HCT116 (cell line): ENCODE measurements at regions not wholly inside any gene's neighbourhood (a gene's known extent, or its start where the extent isn't known, plus 50 kb on each side); places are given as distances from the start of the nearest gene placed in this dataset.

Experiments used
- ATAC-seq: fragments of 200-7000 bp; cut with Tn5 transposase; 2 replicates; pipeline ENCODE4 v1.9.1; 2020; ENCODE audit warnings: mild to moderate bottlenecking, moderate library complexity
- BruUV-seq: library from RNA; stranded (reverse); fragments of 400-500 nt; replicated peaks from 2 replicates; lab custom pipeline; 2021; lab: Mats Ljungman, UMichigan
- CTCF ChIA-PET: fragments of 300-600 bp; sonication (Branson Sonifier 250); formaldehyde crosslinking; loops from one replicate; lab custom pipeline; 2021; ENCODE audit warnings: antibody characterized with exemption; lab: Charles Lee
- POLR2A ChIA-PET: fragments of 300-600, 350-600 bp; sonication (Branson Sonifier 250); formaldehyde crosslinking; loops from one replicate; lab custom pipeline; 2021; ENCODE audit warnings: antibody characterized with exemption; lab: Charles Lee
- RAD21 ChIA-PET, 2 experiments: fragments of 300-600 bp; sonication (Branson Sonifier 250); formaldehyde crosslinking; loops; one replicate each; lab custom pipeline; 2023; ENCODE audit warnings: low total read pairs in 2 of 2; ENCODE audit not compliant: uncharacterized antibody in 2 of 2, unreplicated experiment in 2 of 2, low non-redundant PET in 1 of 2; lab: Charles Lee
- DNase-seq: peaks from one replicate; pipeline ENCODE4 v3.0.0-alpha.2; 2010; ENCODE audit warnings: low read depth, low spot score
- H2AFZ ChIP-seq: fragments of 200-600 bp; shearing (Covaris generic), sonication (generic); 2 replicates; pipeline ENCODE4 v1.6.1; 2017; ENCODE audit warnings: low read depth, mixed run types, mixed read lengths, antibody characterized with exemption, low read length; ENCODE audit not compliant: poor library complexity, severe bottlenecking
- H3K27ac ChIP-seq: 2 replicates; pipeline ENCODE4 v1.5.1; 2012; ENCODE audit warnings: low read depth, low read length
- H3K27me3 ChIP-seq: fragments of 200-600 bp; sonication (generic); 2 replicates; pipeline ENCODE4 v1.6.1; 2016; ENCODE audit warnings: mixed run types, low read length, mixed read lengths; ENCODE audit not compliant: insufficient read depth
- H3K36me3 ChIP-seq, 2 experiments: fragments of 200-500 bp in 1 of 2; fragments of 200-600 bp in 1 of 2; sonication (Bioruptor generic) in 1 of 2; sonication (generic) in 1 of 2; 2 replicates each; pipeline versions ENCODE4 v1.5.1 to v1.6.1; 2014 to 2016; ENCODE audit warnings: low read length in 2 of 2, inconsistent platforms in 1 of 2, mixed read lengths in 1 of 2, mixed run types in 1 of 2; ENCODE audit not compliant: insufficient read depth in 2 of 2, control insufficient read depth in 1 of 2
- H3K4me1 ChIP-seq, 2 experiments: fragments of 200-600 bp in 1 of 2; sonication (generic) in 1 of 2; 2 replicates each; pipeline versions ENCODE4 v1.5.1 to v1.6.1; 2012 to 2017; ENCODE audit warnings: low read length in 2 of 2, inconsistent platforms in 1 of 2, mild to moderate bottlenecking in 1 of 2, mixed read lengths in 1 of 2, mixed run types in 1 of 2, moderate library complexity in 1 of 2; ENCODE audit not compliant: insufficient read depth in 2 of 2, control insufficient read depth in 1 of 2
- H3K4me2 ChIP-seq: fragments of 200-600 bp; sonication (generic); 2 replicates; pipeline ENCODE4 v1.6.1; 2017; ENCODE audit warnings: mixed run types, low read length, mixed read lengths
- H3K4me3 ChIP-seq, 2 experiments: fragments of 200-600 bp in 1 of 2; sonication (generic) in 1 of 2; replicated peaks in 1 of 2; 2 replicates each; pipeline ENCODE4 v1.5.1; 2011 to 2016; ENCODE audit warnings: low read length in 2 of 2, control low read depth in 1 of 2, low read depth in 1 of 2, mild to moderate bottlenecking in 1 of 2, mixed read lengths in 1 of 2, mixed run types in 1 of 2
- H3K79me2 ChIP-seq: fragments of 200-600 bp; sonication (generic); 2 replicates; pipeline ENCODE4 v1.6.1; 2017; ENCODE audit warnings: mild to moderate bottlenecking, mixed run types, low read length, moderate library complexity, mixed read lengths; ENCODE audit not compliant: insufficient read depth
- H3K9ac ChIP-seq: fragments of 200-600 bp; sonication (generic); 2 replicates; pipeline ENCODE4 v1.6.1; 2016; ENCODE audit warnings: low read length, mixed read lengths
- H3K9me2 ChIP-seq: fragments of 200-600 bp; sonication (generic), shearing (Covaris generic); 2 replicates; pipeline ENCODE4 v1.6.1; 2017; ENCODE audit warnings: mixed run types, mild to moderate bottlenecking, moderate library complexity; ENCODE audit not compliant: insufficient read depth
- H3K9me3 ChIP-seq, 2 experiments: fragments of 200-500 bp in 1 of 2; fragments of 200-600 bp in 1 of 2; sonication (Bioruptor generic) in 1 of 2; sonication (generic) in 1 of 2; 2 replicates each; pipeline ENCODE4 v1.6.1; 2014 to 2017; ENCODE audit warnings: low read length in 2 of 2, mixed read lengths in 2 of 2, inconsistent platforms in 1 of 2, low read depth in 1 of 2, mild to moderate bottlenecking in 1 of 2, mixed run types in 1 of 2, moderate library complexity in 1 of 2; ENCODE audit not compliant: control insufficient read depth in 1 of 2, insufficient read depth in 1 of 2
- H4K20me1 ChIP-seq: fragments of 200-600 bp; sonication (generic), shearing (Covaris generic); 2 replicates; pipeline ENCODE4 v1.6.1; 2017; ENCODE audit warnings: mixed run types, mild to moderate bottlenecking, moderate library complexity; ENCODE audit not compliant: insufficient read depth
- ATF3 ChIP-seq: IDR thresholded peaks from 2 replicates; pipeline ENCODE4 v1.6.1; 2012
- CBX3 ChIP-seq: IDR thresholded peaks from 2 replicates; pipeline ENCODE4 v1.6.1; 2012; ENCODE audit warnings: low read depth
- CEBPB ChIP-seq: IDR thresholded peaks from 2 replicates; pipeline ENCODE4 v1.6.1; 2012; ENCODE audit warnings: low read depth
- CTCF ChIP-seq, 3 experiments: fragments of 200-600 bp in 1 of 3; sonication (generic) in 1 of 3; IDR thresholded peaks in 2 of 3; conservative IDR thresholded peaks in 1 of 3; 2 replicates each; pipeline ENCODE4 v1.5.1; 2012 to 2017; ENCODE audit warnings: low read depth in 2 of 3, low read length in 2 of 3, antibody characterized with exemption in 1 of 3, borderline replicate concordance in 1 of 3, control low read depth in 1 of 3, mild to moderate bottlenecking in 1 of 3, mixed read lengths in 1 of 3, mixed run types in 1 of 3, moderate library complexity in 1 of 3; ENCODE audit not compliant: insufficient read depth in 1 of 3
- EGR1 ChIP-seq: IDR thresholded peaks from 2 replicates; pipeline ENCODE4 v1.6.1; 2012; ENCODE audit warnings: low read depth
- ELF1 ChIP-seq: IDR thresholded peaks from 2 replicates; pipeline ENCODE4 v1.6.1; 2012; ENCODE audit warnings: low read depth, borderline replicate concordance
- EZH2 ChIP-seq: fragments of 200-600 bp; sonication (generic); IDR thresholded peaks from 2 replicates; pipeline ENCODE4 v1.6.1; 2017; ENCODE audit warnings: antibody characterized with exemption, mixed run types
- EZH2phosphoT487 ChIP-seq: fragments of 200-600 bp; IDR thresholded peaks from 2 replicates; pipeline ENCODE4 v1.6.1; 2018; ENCODE audit warnings: antibody characterized with exemption, borderline replicate concordance
- FOSL1 ChIP-seq: IDR thresholded peaks from 2 replicates; pipeline ENCODE4 v1.6.1; 2012; ENCODE audit warnings: low read depth
- MAX ChIP-seq: IDR thresholded peaks from 2 replicates; pipeline ENCODE4 v1.6.1; 2012
- POLR2A ChIP-seq: IDR thresholded peaks from 2 replicates; pipeline ENCODE4 v1.7.0; 2011; ENCODE audit warnings: borderline replicate concordance; ENCODE audit not compliant: insufficient read depth, insufficient read length; ENCODE audit errors: extremely low read depth
- POLR2AphosphoS5 ChIP-seq: IDR thresholded peaks from 2 replicates; pipeline ENCODE4 v1.6.1; 2011; ENCODE audit warnings: mild to moderate bottlenecking, low read depth, low read length, moderate library complexity
- RAD21 ChIP-seq: IDR thresholded peaks from 2 replicates; pipeline ENCODE4 v1.6.1; 2012; ENCODE audit warnings: low read depth, mild to moderate bottlenecking
- SP1 ChIP-seq: IDR thresholded peaks from 2 replicates; pipeline ENCODE4 v1.6.1; 2012; ENCODE audit warnings: low read depth
- SRF ChIP-seq: IDR thresholded peaks from 2 replicates; pipeline ENCODE4 v1.6.1; 2012; ENCODE audit warnings: low read depth
- TCF7L2 ChIP-seq: IDR thresholded peaks from 2 replicates; pipeline ENCODE4 v1.7.0; 2011; ENCODE audit warnings: borderline replicate concordance, inconsistent platforms; ENCODE audit not compliant: insufficient read depth, insufficient read length; ENCODE audit errors: extremely low read depth
- YY1 ChIP-seq: IDR thresholded peaks from 2 replicates; pipeline ENCODE4 v1.6.1; 2011; ENCODE audit warnings: low read length, low read depth, moderate library complexity, mild to moderate bottlenecking; ENCODE audit not compliant: insufficient replicate concordance; ENCODE audit errors: extremely low read depth
- ZFX ChIP-seq: fragments of 450-650 bp; IDR thresholded peaks from 2 replicates; pipeline ENCODE4 v1.6.1; 2017
- ZNF274 ChIP-seq: fragments of 200-500 bp; sonication (Bioruptor generic); IDR thresholded peaks from 2 replicates; pipeline ENCODE4 v1.6.1; 2014; ENCODE audit warnings: mild to moderate bottlenecking, low read depth, low read length, inconsistent platforms
- intact Hi-C: fragments of 100-400 bp; cut with micrococcal nuclease; formaldehyde crosslinking; loops from 2 replicates; pipeline ENCODE4 v1.10.0; 2022

GRCh38 chr2:225137971-225138370 lies 95.7 kb upstream of the DOCK10 start:
- Histone ChIP-seq H2AFZ (no peak overlapping the region), H3K9ac (no peak overlapping the region), H3K9me2 (no peaks in the 10 kb centered on the region), H3K79me2 (no peaks in the 10 kb centered on the region), H3K4me2 (no peak overlapping the region), H3K27me3 (no peaks in the 10 kb centered on the region), H3K27ac (no peak overlapping the region), H3K4me3 (no peak overlapping the region), H3K9me3 (no peaks in the 10 kb centered on the region), H4K20me1 (no peaks in the 10 kb centered on the region), H3K4me1 (no peaks in the 10 kb centered on the region), H3K36me3 (no peaks in the 10 kb centered on the region)
- BruUV-seq = no TSS peak
- ChIA-PET RAD21 (no interaction called here), CTCF (no interaction called here), POLR2A (no interaction called here)
- no peak for DNase-seq
- intact Hi-C loops = no loop called here
- no peak for ATAC-seq
- no peak for TF ChIP-seq POLR2AphosphoS5
- TF ChIP-seq CBX3 = no peak
- TF ChIP-seq ZFX = no peak
- TF ChIP-seq RAD21 = no peak
- no peak for TF ChIP-seq EGR1
- no peak for TF ChIP-seq EZH2
- TF ChIP-seq CEBPB = no peak
- no peak for TF ChIP-seq ATF3
- no peak for TF ChIP-seq EZH2phosphoT487
- TF ChIP-seq ZNF274 = no peak
- TF ChIP-seq MAX = no peak

GRCh38 chr2:225136552-225136951 lies 94.3 kb upstream of the DOCK10 start:
- Histone ChIP-seq H3K4me1 (no peaks in the 10 kb centered on the region), H2AFZ (no peak overlapping the region), H4K20me1 (no peaks in the 10 kb centered on the region), H3K36me3 (no peaks in the 10 kb centered on the region), H3K79me2 (no peaks in the 10 kb centered on the region), H3K9me2 (no peaks in the 10 kb centered on the region), H3K4me3 (no peak overlapping the region), H3K9ac (no peak overlapping the region), H3K27ac (no peak overlapping the region), H3K9me3 (no peaks in the 10 kb centered on the region), H3K4me2 (no peak overlapping the region), H3K27me3 (no peaks in the 10 kb centered on the region)
- TF ChIP-seq CTCF (IDR thresholded peaks at IDR 0.05 in 2 of 3, conservative IDR thresholded peaks at IDR 0.05 in 1 of 3; ENCODE audit: borderline replicate concordance in 1 of 3, insufficient read depth in 1 of 3, low read depth in 2 of 3, low read length in 2 of 3) = no peak
- no peak for TF ChIP-seq SP1
- no peak for TF ChIP-seq ZNF274
- TF ChIP-seq EZH2phosphoT487 = no peak
- TF ChIP-seq FOSL1 = no peak
- TF ChIP-seq POLR2AphosphoS5 = no peak
- no peak for TF ChIP-seq CEBPB
- TF ChIP-seq TCF7L2 = no peak
- TF ChIP-seq RAD21 = no peak
- no peak for TF ChIP-seq POLR2A
- no peak for TF ChIP-seq ELF1
- TF ChIP-seq MAX = no peak
- TF ChIP-seq SRF = no peak
- TF ChIP-seq ATF3 = no peak
- no peak for TF ChIP-seq YY1
- ChIA-PET RAD21 (no interaction called here), POLR2A (no interaction called here), CTCF (no interaction called here)
- no peak for DNase-seq
- no peak for ATAC-seq
- intact Hi-C loops = no loop called here
- BruUV-seq = no TSS peak
